Suprapubic skin (tissue), 4 donors: ENCODE measurements at regions not wholly inside any gene's neighbourhood (a gene's known extent, or its start where the extent isn't known, plus 50 kb on each side); places are given as distances from the start of the nearest gene placed in this dataset.

Experiments
- DNase-seq, 2 donors: peaks; one replicate each; pipeline ENCODE4 v3.0.0-alpha.2; 2019; ENCODE audit warnings: low spot score in 2 of 2
- H3K27ac ChIP-seq: fragments of 200-600 bp; sonication (generic); one replicate; pipeline ENCODE4 v1.5.1; 2019
- H3K27me3 ChIP-seq: fragments of 200-600 bp; sonication (generic); one replicate; pipeline ENCODE4 v1.5.1; 2019
- H3K36me3 ChIP-seq: fragments of 200-600 bp; sonication (generic); one replicate; pipeline ENCODE4 v1.5.1; 2019
- H3K4me1 ChIP-seq: fragments of 200-600 bp; sonication (generic); one replicate; pipeline ENCODE4 v1.5.1; 2019
- H3K4me3 ChIP-seq: fragments of 200-600 bp; sonication (generic); one replicate; pipeline ENCODE4 v1.5.1; 2019; ENCODE audit warnings: mild to moderate bottlenecking
- H3K9me3 ChIP-seq: fragments of 200-600 bp; sonication (generic); one replicate; pipeline ENCODE4 v1.5.1; 2019
- EP300 ChIP-seq: sonication (generic); formaldehyde crosslinking; IDR thresholded peaks from one replicate; pipeline ENCODE4 v1.6.1; 2017; ENCODE audit warnings: antibody characterized with exemption
- POLR2A ChIP-seq, 2 donors: fragments of 450-650 bp; IDR thresholded peaks; one replicate each; pipeline ENCODE4 v1.6.1; 2017; ENCODE audit warnings: antibody characterized with exemption in 2 of 2, mild to moderate bottlenecking in 2 of 2, moderate library complexity in 2 of 2
- POLR2AphosphoS5 ChIP-seq, 3 donors: sonication (generic); formaldehyde crosslinking; IDR thresholded peaks; one replicate each; pipeline ENCODE4 v1.6.1; 2017; ENCODE audit warnings: antibody characterized with exemption in 3 of 3
- WGBS: methylation state at CpG from one replicate; pipeline ENCODE4 v1.1.5; 2018; 5-methylcytosine and 5-hydroxymethylcytosine counted together
- TF ChIP-seq, protein P1 (sequence below), 2 donors: fragments of 200-600 bp in 1 of 2; fragments of 450-650 bp in 1 of 2; sonication (generic) in 1 of 2; IDR thresholded peaks; one replicate each; pipeline ENCODE4 v1.5.1; 2016 to 2019; ENCODE audit warnings: antibody characterized with exemption in 2 of 2, mild to moderate bottlenecking in 1 of 2, moderate library complexity in 1 of 2

DNA sequence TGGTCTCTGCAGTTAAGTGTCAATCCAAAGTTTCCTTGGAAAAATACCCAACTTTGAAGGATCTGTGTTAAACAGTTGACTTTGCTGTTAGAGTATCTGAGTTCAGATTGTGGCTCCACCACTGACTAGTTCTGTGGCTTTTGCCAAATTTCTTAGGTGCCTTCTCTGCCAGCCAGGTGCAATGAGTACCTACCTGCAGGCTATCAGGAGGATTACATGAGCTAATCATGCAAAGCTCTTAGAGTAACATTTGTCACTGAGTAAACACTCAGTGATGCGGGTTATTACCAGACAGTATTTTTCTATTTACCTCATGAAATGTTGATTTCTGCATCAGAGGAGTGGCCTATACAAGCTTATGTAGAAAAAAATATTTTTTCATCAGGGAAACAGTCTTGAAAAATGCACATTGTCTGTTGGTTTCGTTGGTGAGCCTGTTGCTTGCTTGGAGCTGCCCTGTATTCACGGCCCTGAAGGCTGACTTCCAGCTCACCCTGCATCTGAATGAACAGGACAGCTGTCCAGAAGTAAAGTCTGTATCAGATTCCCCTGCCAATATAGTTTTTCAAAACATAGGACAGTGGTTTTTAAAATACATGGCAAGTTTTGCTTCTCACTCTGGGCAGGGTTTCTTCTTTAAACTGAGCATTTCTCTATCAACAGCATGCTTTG lies 235.1 kb downstream of the CDCA7 start:
- no peaks in the 10 kb centered on the region for H3K27me3 ChIP-seq
- H3K36me3 ChIP-seq, result no peaks in the 10 kb centered on the region
- H3K27ac ChIP-seq, result peak overlapping the region; percentile 62
- WGBS, result 50% methylated on average over 3 of the region's 3 CpGs
- no peaks in the 10 kb centered on the region for H3K9me3 ChIP-seq
- H3K4me1 ChIP-seq, result peaks cover 19% of the 10 kb centered on the region
- no peak overlapping the region for H3K4me3 ChIP-seq
- TF ChIP-seq POLR2AphosphoS5 (IDR thresholded peaks at IDR 0.05) (no peak), EP300 (no peak), POLR2A (IDR thresholded peaks at IDR 0.05) (no peak)
- TF ChIP-seq, protein P1, sequence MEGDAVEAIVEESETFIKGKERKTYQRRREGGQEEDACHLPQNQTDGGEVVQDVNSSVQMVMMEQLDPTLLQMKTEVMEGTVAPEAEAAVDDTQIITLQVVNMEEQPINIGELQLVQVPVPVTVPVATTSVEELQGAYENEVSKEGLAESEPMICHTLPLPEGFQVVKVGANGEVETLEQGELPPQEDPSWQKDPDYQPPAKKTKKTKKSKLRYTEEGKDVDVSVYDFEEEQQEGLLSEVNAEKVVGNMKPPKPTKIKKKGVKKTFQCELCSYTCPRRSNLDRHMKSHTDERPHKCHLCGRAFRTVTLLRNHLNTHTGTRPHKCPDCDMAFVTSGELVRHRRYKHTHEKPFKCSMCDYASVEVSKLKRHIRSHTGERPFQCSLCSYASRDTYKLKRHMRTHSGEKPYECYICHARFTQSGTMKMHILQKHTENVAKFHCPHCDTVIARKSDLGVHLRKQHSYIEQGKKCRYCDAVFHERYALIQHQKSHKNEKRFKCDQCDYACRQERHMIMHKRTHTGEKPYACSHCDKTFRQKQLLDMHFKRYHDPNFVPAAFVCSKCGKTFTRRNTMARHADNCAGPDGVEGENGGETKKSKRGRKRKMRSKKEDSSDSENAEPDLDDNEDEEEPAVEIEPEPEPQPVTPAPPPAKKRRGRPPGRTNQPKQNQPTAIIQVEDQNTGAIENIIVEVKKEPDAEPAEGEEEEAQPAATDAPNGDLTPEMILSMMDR (IDR thresholded peaks at IDR 0.05), result no peak
- no peak for DNase-seq

DNA sequence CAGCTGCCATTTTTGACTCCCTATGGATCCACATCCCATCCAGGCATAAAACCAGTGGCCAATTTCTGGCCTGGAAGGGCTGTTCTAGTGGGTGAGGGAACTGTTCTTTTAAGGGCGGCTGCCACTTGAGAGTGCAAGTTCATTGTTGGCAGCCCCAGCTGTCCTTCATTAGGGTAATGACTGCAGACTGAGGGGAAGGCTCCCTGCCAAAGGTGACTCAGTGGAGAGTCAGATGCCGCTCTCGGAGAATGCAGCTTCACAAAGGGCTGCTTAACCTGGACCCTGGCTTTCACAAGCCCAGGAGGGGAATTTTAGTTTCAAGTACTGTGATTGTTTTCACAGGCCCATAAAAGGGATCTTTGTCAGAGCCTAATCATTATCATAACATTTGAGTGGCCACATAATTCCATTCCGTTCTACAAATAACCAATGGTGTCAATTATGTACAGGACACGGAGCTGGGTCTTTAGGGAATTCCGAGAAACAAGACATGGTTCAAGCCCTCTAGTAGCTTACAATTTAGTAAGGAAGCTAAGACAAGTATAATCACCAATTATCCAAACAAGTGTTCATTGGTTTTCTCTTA lies 235.7 kb downstream of the CDCA7 start:
- Histone ChIP-seq H3K9me3 (no peaks in the 10 kb centered on the region), H3K27ac (peak overlapping the region; percentile 62), H3K4me1 (peaks cover 19% of the 10 kb centered on the region), H3K36me3 (no peaks in the 10 kb centered on the region), H3K27me3 (no peaks in the 10 kb centered on the region), H3K4me3 (no peak overlapping the region)
- TF ChIP-seq POLR2AphosphoS5 (IDR thresholded peaks at IDR 0.05), result no peak
- no peak for TF ChIP-seq EP300
- TF ChIP-seq, protein P1 (IDR thresholded peaks at IDR 0.05), result no peak
- DNase-seq, result peak; percentile 68 to 85
- 27% methylated on average over 6 of the region's 6 CpGs for WGBS

DNA sequence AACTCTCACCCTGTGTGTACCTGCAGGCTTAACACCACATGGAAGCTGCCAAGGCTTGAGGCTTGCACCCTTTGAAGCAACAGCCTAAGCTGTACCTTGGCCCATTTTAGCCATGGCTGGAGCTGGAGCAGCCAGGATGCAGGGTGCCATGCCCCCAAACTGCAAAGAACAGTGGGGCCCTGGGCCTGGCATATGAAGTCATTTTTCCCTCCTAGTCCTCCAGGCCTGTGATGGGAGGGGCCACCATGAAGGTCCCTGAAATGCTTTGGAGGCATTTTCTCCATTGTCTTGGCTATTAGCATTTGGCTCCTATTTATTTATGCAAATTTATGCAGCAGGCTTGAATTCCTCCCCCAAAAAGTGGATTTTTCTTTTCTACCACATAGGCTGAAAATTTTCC lies 238.4 kb downstream of the CDCA7 start:
- Histone ChIP-seq H3K9me3 (no peaks in the 10 kb centered on the region), H3K4me3 (no peak overlapping the region), H3K36me3 (no peaks in the 10 kb centered on the region), H3K27ac (no peak overlapping the region), H3K27me3 (no peaks in the 10 kb centered on the region), H3K4me1 (peaks cover 19% of the 10 kb centered on the region)
- TF ChIP-seq, protein P1 (IDR thresholded peaks at IDR 0.05), result no peak
- no peak for TF ChIP-seq POLR2A (IDR thresholded peaks at IDR 0.05)
- no peak for TF ChIP-seq POLR2AphosphoS5 (IDR thresholded peaks at IDR 0.05)
- no peak for TF ChIP-seq EP300
- no peak for DNase-seq

DNA sequence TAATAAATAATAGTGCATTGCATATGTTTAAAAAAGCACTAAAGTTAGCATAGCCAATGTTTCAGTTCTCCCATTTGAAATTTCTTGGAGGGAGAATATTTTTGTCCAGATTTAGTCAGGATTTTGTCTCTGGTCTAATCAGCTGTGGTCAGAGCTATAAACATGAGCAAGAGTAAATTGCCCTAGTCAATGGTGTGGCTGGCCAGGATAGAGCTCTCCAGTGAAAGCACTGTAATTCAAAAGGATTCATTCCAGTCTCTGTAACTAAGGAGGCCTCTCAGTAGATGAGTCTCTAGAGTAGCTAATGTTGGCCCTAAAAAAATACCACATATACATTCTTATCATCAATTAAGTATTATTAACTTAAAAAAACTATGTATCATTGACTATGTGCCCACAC lies 241.6 kb downstream of the CDCA7 start:
- no peak for TF ChIP-seq POLR2A (IDR thresholded peaks at IDR 0.05)
- TF ChIP-seq, protein P1 (IDR thresholded peaks at IDR 0.05), result no peak
- no peak for TF ChIP-seq POLR2AphosphoS5 (IDR thresholded peaks at IDR 0.05)
- TF ChIP-seq EP300, result no peak
- no peak for DNase-seq

DNA sequence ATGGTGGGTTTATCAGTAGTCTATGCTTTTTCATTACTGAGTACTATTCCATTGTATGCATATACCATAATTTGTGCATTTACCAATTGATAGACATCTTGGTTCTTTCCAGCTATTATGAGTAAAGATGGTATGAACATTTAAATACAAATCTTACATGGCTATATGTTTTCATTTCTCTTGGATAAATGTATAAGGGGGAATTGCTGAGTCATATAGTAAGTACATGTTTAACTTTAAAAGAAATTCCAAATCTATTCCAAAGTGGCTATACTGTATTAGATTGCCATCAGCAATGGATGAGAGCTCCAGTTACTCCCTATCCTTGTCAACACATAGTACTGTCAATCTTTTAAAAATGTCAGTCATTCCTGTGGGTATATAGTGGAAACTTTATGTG lies 243.9 kb downstream of the CDCA7 start:
- H3K36me3 ChIP-seq, result no peaks in the 10 kb centered on the region
- TF ChIP-seq POLR2AphosphoS5 (IDR thresholded peaks at IDR 0.05), result no peak
- TF ChIP-seq, protein P1 (IDR thresholded peaks at IDR 0.05), result no peak
- no peaks in the 10 kb centered on the region for H3K27me3 ChIP-seq
- H3K4me3 ChIP-seq, result no peak overlapping the region
- H3K9me3 ChIP-seq, result no peaks in the 10 kb centered on the region
- no peaks in the 10 kb centered on the region for H3K4me1 ChIP-seq
- H3K27ac ChIP-seq, result no peak overlapping the region
- DNase-seq, result no peak

More for the DNA sequence above, 241.6 kb downstream of the CDCA7 start:
- no peak overlapping the region for H3K27ac ChIP-seq
- no peaks in the 10 kb centered on the region for H3K27me3 ChIP-seq
- H3K4me3 ChIP-seq, result no peak overlapping the region
- H3K36me3 ChIP-seq, result no peaks in the 10 kb centered on the region
- no peaks in the 10 kb centered on the region for H3K4me1 ChIP-seq
- H3K9me3 ChIP-seq, result no peaks in the 10 kb centered on the region
